GOT3 (cell line): ENCODE measurements at regions not wholly inside any gene's neighbourhood (a gene's known extent, or its start where the extent isn't known, plus 50 kb on each side); places are given as distances from the start of the nearest gene placed in this dataset.

Experiments
- DNase-seq: peaks from one replicate; lab custom pipeline; 2025; ENCODE audit warnings: mixed read lengths; lab: John Stamatoyannopoulos, UW

DNA sequence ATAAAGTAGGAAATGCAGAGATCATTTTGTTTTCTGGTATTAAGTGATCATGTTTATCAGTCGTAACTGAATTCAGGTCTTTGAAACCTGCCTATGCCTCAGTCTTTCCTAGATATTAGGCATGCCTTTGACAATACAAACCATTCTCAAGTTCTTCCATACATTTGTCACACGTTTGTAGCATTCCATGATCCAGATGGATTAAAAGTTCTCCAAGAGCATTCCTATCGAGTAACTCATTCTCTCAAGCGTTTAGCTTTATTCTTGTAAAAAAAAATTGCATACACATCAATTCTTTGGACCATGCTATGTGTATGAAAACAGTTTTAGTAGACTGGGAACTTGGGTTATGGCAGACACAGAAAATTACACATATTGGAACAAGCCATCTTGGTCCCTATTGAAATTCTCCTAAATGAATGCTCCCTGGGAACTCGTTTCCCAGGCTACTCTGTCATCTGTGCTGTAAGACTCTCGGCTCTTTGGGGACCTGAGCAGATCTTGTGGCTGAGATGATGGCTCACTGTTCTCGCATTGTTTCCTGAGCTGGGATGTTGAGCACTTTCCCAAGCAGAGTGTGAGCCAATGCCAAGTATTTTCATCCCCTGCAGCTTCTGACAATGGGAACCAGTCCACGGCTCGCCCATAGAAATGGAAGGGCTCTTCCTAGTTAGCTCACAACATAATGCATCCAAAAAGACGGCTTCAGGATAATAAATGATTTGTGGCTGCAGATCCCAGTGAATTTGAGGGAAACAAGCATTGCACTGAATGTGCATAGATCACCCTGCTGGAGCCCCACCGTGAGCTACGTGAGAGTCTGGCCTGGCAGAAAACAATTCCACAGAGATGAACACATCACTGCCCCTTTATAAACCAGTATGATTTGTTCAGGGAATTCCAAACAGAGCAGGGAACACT is 230.2 kb downstream of the IRX1 start:
- DNase-seq, result no peak

- DNase-seq, result no peak
These were observed 232.0 kb downstream of the IRX1 start for GRCh38 chr5:3827624-3828023.

GRCh38 chr5:3828761-3829160 is 233.1 kb downstream of the IRX1 start:
- DNase-seq, result no peak

DNA sequence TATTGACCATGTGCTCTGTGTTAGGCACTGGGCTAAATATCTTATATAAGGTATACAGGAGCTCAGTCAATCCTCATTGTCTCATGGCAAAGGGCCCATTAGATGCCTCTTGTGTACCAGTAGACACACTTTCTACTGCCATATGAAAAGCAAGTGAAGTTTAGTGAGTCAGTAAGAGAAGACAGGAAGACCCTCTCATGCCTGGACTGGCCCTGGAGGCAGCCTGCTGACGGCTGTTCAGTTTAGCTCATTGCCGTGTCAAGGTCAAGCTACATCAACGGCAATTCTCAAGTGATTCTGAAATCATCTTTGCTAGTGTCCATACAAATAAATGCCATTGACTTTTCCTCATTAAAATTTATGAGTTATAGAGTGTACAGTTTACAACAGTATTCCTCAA is 237.9 kb downstream of the IRX1 start:
- DNase-seq, result no peak

DNA sequence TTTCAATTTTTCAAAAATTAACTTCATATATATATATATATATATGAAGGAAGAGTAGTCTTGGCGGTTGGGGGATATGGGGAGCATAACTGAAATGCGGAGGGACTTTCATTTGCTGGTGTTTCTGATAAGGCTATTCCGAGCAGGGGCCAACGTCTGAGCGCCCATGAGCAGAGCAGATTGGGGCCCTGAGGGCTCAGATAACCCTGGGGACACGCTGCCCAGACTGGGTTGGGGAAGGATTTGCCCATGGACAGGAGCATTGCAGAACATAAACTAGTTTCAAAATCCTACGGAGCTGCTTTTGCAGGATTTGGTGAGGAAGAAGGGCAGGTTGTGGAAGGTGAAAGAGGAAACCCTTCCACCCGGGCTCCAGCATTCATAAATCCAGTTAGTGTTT is 240.2 kb downstream of the IRX1 start:
- no peak for DNase-seq

- no peak for DNase-seq
These were observed 240.9 kb downstream of the IRX1 start for GRCh38 chr5:3836528-3836927.

- no peak for DNase-seq
These were observed 241.9 kb downstream of the IRX1 start for GRCh38 chr5:3837506-3837905.

DNA sequence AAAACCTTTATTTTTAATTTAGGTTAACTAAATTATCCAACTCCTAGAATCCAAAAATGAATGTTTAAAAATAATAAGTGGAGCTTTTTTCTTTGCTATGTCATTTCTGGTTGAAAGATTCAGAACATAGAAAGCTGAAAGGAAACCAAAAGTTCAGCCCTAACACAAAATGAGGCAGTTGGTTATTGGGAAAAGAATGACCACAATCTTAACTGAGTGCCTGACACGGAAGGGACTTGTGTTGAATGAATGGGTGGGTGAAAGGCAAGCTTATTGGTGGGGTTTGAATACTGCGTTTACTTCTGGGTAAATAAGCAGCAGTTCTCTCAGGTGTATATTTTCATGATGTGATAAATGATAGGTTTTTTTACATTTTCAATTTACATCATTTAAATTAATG is 243.5 kb downstream of the IRX1 start:
- no peak for DNase-seq

DNA sequence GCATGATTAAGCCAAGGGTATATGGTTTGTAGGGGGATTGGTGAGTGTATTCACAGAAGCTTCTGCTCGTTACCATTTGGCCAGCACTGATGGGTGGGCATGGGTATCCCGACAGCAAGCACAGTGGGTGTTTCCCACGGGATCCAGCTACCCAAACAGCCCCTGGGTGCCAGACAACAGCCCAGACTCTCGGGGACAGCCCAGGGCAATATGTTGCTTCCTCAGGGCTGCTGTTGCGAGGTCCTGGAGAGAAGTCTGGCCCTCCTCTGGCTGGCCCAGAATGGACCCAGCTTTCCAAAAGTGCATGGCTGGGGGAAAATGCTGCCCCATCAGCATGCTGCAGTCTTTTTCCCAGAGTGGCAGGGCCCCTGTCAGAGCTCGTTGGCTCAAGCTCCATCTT is 247.0 kb downstream of the IRX1 start:
- no peak for DNase-seq

DNA sequence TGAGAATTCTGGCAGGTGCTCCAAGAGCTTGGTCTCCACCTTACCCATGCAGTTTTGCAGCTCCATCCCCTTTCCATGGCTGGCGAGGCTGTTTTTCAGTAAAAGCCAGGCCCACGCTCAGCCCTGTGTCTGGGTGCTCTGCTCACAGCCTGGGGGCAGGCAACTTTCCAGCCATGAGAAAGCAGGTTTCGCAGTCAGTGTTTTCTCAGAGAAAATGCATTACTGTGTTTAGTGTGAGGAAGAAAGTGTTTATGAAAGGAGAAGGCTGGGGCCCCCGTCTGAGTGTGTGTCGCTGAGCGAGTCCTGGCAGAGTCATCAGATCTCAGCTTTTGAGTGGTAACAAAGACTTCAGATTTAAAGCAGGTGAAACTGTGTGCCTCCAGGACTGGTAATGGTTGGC is 248.1 kb downstream of the IRX1 start:
- no peak for DNase-seq

DNA sequence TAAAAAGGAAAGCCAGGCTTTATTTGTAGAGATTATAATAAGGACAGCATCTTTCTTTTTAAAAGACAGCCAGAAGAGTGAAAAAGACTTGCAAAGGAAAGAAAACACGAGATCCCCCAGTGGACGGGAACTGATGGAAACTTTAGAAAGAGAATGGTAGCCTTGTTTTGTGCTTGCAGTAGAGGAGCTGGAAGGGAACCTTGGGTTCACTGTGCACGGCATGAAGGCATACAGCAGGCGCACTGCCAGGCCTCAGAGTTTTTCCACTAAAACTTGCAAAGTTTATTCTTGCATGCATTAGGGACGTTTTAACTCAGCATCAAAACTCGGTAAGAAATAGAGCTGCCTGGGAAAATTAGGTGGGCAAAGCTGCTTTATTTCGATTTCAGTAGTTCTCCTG is 248.6 kb downstream of the IRX1 start:
- no peak for DNase-seq

DNA sequence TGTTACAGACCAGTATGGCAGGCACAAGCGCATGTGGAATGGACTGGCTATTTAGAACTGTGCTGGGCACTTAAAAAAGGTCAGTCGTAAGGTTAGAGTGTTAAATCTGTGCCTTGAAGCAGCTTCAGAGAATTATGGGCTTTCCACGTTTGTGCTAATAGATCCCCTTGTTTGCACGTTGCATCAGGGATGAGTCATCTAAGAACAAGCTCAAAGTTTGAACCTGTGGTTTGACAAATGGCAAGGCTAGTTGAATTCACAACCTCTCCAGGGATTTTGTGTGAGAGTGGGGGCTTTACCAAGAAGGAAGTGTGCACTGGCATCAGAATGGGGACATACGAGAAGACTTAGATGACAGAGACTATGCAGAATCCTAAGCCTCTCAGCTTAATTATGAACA is 249.6 kb downstream of the IRX1 start:
- DNase-seq, result no peak

DNA sequence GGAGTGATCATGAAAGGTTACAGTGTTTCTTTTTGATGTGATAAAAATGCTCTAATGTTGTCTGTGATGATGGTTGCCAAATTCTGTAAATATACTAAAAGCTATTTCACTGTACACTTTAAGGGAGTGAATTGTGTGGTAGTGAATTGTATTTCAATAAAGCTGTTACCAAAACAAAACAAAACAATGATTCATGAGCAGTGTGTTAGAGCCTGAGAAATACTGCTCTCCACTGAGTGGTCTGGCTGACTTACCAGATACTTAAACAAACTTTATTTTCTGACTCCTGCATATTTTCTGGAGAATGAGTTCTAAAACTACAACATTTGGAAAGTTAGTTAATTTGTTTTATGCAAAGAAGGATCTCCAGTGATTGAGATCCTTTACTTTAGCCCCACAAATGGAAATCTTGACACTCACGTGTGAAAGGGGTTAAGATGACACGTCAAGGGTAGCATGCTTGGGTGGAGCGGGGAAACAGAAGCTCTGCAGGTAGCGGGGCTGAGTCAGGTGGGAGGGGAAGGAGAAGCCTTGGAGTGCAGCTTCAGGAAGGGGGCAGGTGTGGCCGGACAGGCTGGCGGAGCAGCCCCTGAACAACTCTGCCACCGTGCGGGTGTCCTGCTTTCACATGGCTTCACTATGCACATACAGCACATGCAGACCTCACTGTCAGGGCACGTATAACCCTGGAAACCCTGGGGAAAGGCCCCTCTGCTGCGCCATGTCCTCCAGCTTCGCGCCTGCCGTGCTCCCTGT is 256.7 kb downstream of the IRX1 start:
- no peak for DNase-seq

- DNase-seq, result no peak
These were observed 257.7 kb downstream of the IRX1 start for GRCh38 chr5:3853362-3853761.

- no peak for DNase-seq
These were observed 258.7 kb downstream of the IRX1 start for GRCh38 chr5:3854188-3854821.

GRCh38 chr5:3856036-3856435 is 260.4 kb downstream of the IRX1 start:
- no peak for DNase-seq

- DNase-seq, result no peak
These were observed 262.9 kb downstream of the IRX1 start for GRCh38 chr5:3858524-3858923.

GRCh38 chr5:3862906-3863305 is 267.3 kb downstream of the IRX1 start:
- DNase-seq, result no peak

DNA sequence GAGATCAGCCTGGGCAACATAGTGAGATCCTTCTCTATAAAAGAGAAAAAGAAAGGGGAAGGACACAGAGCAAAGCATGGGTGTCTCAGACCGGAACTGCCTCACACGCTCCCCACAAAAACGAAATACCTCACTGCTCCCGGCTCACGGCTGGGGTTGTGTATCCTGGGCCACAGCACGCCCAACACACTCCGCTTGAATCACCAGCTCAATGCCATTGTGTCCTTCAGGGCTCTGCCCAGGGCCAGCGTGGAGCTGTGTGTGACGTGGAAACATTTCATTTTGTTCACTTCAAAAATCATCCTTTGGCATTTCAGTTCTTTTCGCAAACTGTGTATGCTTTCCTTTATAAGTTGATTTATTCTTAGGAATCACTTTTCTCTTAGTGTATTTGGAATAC is 279.5 kb downstream of the IRX1 start:
- DNase-seq, result no peak

- no peak for DNase-seq
These were observed 282.6 kb downstream of the IRX1 start for GRCh38 chr5:3878267-3878666.

GRCh38 chr5:3883040-3883439 is 287.4 kb downstream of the IRX1 start:
- DNase-seq, result no peak

DNA sequence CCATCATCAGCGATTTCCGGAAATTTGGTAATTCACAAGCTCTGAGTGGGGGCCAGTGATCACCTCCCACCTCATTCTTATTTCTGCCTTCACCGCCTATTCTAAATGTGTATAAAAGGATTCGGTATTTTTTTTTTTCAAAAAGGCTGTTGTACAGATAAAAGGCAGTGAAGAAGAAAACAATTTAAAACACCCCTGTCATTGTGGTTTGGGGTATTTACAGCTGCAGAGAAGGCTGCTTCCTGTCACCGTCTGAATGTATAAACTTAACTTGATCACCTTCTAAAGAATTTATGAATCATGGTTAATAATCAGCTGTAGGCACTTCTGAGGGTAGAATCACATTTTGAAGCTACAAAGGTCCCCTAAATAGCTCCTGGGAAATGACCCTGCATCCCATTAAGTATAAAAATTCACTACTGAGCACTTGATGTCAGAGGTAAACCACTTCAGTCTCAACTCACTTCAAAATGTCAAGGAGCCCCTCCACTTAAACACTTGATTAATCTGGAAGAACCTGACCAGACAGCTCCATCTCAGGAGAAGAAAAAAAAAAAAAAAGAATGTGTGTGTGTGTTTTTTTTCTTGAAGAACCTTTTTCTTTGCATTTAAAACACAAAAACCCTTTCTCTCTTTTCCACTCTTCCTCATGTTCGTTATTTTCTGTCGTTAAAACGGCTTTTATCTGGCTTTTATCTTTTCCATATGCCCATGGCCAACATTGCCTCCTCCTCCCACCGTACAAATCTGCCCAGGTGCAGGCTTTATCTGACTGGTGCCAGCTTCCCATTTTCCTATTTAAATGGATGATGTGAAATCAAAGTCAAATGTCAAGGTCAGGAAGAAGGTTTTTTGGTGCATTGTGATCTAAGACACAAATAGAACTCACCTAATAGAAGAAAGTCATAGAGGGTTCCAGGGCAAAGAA is 291.2 kb downstream of the IRX1 start:
- DNase-seq, result no peak
